H1 (cell line): ENCODE measurements at regions not wholly inside any gene's neighbourhood (a gene's known extent, or its start where the extent isn't known, plus 50 kb on each side); places are given as distances from the start of the nearest gene placed in this dataset.

Source experiments
- BRCA1 ChIP-seq: IDR thresholded peaks from 2 replicates; pipeline ENCODE4 v1.6.1; 2012; ENCODE audit warnings: low read depth, low read length, improper control_type of control experiment
- CEBPB ChIP-seq: IDR thresholded peaks from 2 replicates; pipeline ENCODE4 v1.6.1; 2012; ENCODE audit warnings: low read depth, low read length
- CTBP2 ChIP-seq: IDR thresholded peaks from 2 replicates; pipeline ENCODE4 v1.7.0; 2011; ENCODE audit warnings: borderline replicate concordance, mild to moderate bottlenecking, moderate library complexity, mixed read lengths, low read length; ENCODE audit not compliant: insufficient read depth, insufficient read length
- EP300 ChIP-seq, 2 experiments: IDR thresholded peaks; 1 replicate in 1 of 2; 2 replicates in 1 of 2; pipeline ENCODE4 v1.6.1; 2011 to 2012; ENCODE audit warnings: low read depth in 2 of 2, low read length in 2 of 2, mild to moderate bottlenecking in 2 of 2, borderline replicate concordance in 1 of 2, inconsistent platforms in 1 of 2, moderate library complexity in 1 of 2
- JUN ChIP-seq: IDR thresholded peaks from 2 replicates; pipeline ENCODE4 v1.6.1; 2011; ENCODE audit warnings: low read depth, mild to moderate bottlenecking, improper control_type of control experiment, low read length
- RFX5 ChIP-seq: IDR thresholded peaks from 2 replicates; pipeline ENCODE4 v1.6.1; 2011; ENCODE audit warnings: low read depth, low read length, improper control_type of control experiment, borderline replicate concordance

- TF ChIP-seq CTBP2 (no peak), RFX5 (no peak), BRCA1 (no peak), CEBPB (no peak), JUN (no peak), EP300 (IDR thresholded peaks at IDR 0.05; ENCODE audit: borderline replicate concordance in 1 of 2, low read depth in 2 of 2, low read length in 2 of 2) (no peak)
- TF ChIP-seq, all 59 proteins: peak for 0
Measured at GRCh38 chr15:61725251-61725650, 335.0 kb downstream of the VPS13C start (continued).
